HG03378 (cell line): ENCODE measurements at regions not wholly inside any gene's neighbourhood (a gene's known extent, or its start where the extent isn't known, plus 50 kb on each side); places are given as distances from the start of the nearest gene placed in this dataset.

ENCODE experiments used
- ATAC-seq: cut with Tn5 transposase; IDR thresholded peaks from one replicate; pipeline ENCODE4 v1.9.1; 2021; ENCODE audit warnings: mild to moderate bottlenecking, moderate library complexity; ENCODE audit not compliant: unreplicated experiment

DNA sequence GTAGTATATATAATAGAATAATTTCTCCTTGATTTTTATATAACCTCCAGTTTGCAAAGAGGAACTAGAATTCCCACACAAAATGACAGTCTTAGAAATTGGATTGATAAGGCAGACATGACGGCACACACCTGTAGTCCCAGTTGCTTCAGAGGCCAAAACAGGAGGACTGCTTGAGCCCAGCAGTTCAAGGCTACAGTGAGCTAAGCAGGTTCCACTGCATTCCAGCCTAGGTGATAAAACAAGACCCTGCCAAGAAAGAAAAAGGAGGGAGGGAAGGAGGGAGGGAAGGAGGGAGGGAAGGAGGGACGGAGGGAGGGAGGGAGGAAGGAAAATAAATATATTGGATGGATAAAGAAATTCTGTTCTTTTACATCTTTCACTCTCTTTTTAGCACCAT lies 77.6 kb upstream of the SASH1 start:
- ATAC-seq: no peak

DNA sequence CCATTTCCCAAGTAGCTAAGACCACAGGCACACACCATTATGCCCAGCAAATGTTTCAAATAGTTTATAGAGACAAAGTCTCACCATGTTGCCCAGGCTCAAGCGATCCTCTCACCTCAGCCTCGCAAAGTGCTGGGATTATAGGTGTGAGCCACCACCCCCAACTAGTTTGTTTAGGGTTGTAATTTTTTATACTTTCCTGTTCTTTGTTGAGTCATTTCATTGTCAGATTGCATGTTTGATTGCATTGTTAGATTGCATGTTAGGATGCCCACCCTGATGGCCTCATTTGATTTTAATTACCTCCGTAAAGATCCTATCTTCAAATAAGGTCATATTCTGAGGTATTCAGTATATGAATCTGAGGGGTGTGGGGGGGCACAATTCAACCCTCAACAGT lies 73.3 kb upstream of the SASH1 start:
- no peak for ATAC-seq

DNA sequence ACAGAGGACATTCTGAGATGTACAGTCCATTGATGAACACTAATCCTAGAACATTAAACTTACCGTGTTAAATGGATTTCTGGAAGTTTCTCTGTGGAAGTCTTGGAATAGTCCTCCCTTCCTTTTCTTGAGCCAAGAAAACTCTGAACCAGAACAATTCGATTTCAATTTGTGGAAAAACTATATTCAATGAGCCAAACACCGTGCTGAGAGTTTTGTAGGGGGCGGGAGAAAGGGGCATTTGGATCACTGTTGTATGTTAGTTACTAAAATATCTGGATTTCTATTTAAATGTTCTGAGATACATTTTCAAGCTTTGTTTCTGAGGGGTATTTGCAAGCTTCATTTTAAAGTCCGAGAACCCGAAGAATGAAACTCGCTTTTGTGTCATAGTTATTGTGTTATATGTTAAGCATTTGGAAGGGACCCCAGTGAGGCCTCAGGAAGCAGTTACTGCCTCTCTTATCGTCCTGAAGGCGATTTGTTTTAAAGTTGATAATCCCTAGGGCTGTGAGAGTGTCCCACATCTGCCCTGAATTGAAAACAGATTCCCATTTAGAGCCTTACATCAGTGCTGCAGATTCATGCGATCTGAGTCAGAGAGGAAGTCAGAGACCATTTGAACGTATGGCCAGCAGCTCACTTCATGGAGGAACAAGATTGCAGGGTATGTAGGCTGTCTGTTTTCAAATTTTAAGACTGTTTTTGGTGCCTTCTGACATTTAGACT lies 70.8 kb upstream of the SASH1 start:
- ATAC-seq: no peak

DNA sequence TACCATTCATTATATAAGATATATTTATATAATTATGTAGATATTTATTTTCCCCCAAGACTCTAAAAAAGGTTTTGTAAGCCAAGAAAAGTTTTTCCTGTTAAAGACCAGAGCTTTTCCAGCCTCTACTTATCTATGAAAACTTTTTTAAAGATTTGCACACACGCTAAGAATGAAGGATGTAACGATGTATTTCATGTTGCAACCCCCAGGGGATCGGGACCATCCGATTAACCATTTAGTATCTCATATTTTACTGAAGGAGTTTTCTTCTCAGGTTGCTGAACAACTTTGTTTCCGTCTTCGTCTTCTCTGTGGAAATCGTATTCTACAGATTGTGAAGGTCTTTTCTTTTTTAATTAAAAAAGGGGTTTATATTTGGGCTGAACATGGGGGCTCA lies 70.0 kb upstream of the SASH1 start:
- ATAC-seq: no peak

DNA sequence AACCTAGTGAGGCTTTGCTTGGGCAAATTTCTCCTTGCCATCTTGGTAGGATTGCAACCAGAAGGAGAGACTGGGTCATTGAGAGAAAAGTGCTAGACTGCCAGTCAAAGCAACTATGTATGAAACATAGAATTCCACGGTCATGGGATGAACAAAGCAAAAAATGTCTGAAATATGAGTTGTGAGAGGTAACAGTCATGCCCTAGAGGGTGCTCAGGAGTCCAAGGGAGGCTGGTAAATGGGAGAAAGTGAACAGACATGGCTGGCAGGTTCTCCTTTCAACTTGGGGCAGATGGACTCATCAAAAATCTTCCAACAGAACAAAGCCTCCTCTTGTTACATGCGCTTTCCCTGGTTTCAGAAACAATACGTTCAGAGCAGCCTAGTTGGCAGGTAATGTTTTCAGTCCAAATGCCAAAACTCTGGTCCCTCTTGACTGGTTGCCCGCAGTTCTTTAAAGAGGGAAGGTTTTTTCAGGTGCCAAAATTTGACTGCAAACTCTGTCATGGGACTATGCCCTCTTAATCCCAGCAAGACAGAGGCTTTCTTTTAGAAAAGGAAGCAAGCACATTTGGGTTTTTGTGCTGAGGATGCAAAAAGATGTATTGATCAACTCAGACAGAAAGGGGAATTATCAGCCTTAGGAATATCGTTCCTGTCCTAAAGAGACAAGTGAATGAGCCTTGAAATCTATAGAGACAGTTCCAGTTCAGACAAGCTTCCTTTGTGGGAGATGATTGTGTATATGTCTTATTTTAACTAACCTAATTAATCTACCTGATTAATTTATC lies 68.5 kb upstream of the SASH1 start:
- no peak for ATAC-seq

- ATAC-seq: no peak
These were observed 67.8 kb upstream of the SASH1 start for GRCh38 chr6:148274809-148275208.

DNA sequence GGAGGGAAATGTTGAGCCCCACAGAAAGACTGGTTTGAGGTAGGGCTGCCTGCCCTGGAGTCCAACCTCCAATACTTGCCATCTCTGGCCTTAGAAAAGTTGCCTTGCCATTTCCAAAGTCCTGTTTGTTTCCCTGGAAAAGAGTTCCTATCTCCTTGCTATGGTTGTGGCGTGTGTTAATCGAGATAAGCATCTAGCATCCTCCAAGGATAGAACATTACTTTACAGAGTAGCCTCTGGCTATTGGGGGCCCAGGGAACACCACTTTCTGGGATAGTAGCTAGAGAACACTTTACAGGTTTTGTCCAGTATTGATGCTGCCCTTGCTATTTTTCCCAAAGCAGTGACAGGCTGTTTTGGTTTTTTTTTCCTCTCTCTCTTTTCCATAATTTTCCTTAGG lies 57.4 kb upstream of the SASH1 start:
- ATAC-seq: no peak

GRCh38 chr6:148286563-148286962 lies 56.1 kb upstream of the SASH1 start:
- ATAC-seq: no peak

- ATAC-seq: no peak
These were observed 54.9 kb upstream of the SASH1 start for GRCh38 chr6:148287623-148288333.

DNA sequence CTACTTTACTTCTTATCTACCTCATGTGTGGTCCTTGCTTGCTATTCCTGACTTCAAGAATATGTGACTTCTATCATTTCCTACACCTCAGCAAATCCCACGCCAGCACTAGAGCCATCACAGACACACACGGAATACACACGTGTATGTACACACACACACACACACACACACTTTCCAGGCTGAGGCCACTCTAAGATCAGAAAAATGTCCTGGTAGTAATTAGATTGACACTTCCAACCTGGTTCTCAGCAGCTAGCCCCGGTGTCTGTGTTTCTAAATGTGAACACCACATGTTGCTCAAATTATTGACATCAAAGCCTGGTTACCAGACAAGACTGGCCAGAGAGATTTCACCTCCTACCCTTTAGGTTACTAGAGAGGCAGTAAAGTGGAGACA lies 54.1 kb upstream of the SASH1 start:
- no peak for ATAC-seq

DNA sequence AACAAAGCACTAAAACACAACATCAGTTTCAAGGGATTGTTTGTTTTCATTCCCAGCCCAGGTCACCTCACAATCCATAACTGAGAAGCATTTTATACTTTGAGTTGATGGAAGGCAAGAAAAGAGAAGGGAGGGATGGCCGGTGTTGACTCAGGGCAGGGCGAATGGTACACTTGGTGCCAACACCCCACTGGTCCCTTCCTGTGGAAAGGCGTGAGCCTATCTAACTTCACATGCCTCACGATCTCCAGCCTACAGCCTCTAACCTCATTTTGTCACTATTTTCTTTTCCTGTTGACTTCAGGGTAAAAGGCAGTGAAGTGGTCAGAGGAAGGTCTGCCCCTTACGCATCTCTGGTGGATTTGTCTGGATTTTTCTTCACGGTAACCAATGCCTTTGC lies 53.5 kb upstream of the SASH1 start:
- ATAC-seq: no peak

GRCh38 chr6:148291876-148292275 lies 50.8 kb upstream of the SASH1 start:
- no peak for ATAC-seq
